Astrocyte of the cerebellum (primary cell): ENCODE measurements at regions not wholly inside any gene's neighbourhood (a gene's known extent, or its start where the extent isn't known, plus 50 kb on each side); places are given as distances from the start of the nearest gene placed in this dataset.

Experiments used
- DNase-seq: peaks from one replicate; pipeline ENCODE4 v3.0.0-alpha.2; 2011; ENCODE audit warnings: low read depth
- H3K4me3 ChIP-seq: 2 replicates; pipeline ENCODE4 v1.5.1; 2011; ENCODE audit warnings: mild to moderate bottlenecking, low read depth, low read length, moderate library complexity
- CTCF ChIP-seq: IDR thresholded peaks from 2 replicates; pipeline ENCODE4 v1.5.1; 2012; ENCODE audit warnings: low read length, low read depth, moderate library complexity, mild to moderate bottlenecking; ENCODE audit errors: missing control alignments
- in situ Hi-C: cut with HindIII; loops from 2 replicates; pipeline ENCODE4 v1.10.0; 2017; ENCODE audit warnings: low sequenced_read_pairs

GRCh38 chr10:111956841-111957240 lies 226.7 kb downstream of the GPAM start:
- TF ChIP-seq CTCF, result no peak
- no peak overlapping the region for H3K4me3 ChIP-seq
- DNase-seq, result no peak
- in situ Hi-C loops, result no loop called here

- H3K4me3 ChIP-seq, result no peak overlapping the region
- DNase-seq, result no peak
- no peak for TF ChIP-seq CTCF
- in situ Hi-C loops, result no loop called here
Observed at GRCh38 chr10:111962951-111963350, 220.6 kb downstream of the GPAM start.

GRCh38 chr10:111967116-111967515 lies 216.4 kb downstream of the GPAM start:
- TF ChIP-seq CTCF, result no peak
- no peak overlapping the region for H3K4me3 ChIP-seq
- in situ Hi-C loops, result no loop called here
- DNase-seq, result no peak

GRCh38 chr10:111967547-111967946 lies 216.0 kb downstream of the GPAM start:
- DNase-seq, result no peak
- TF ChIP-seq CTCF, result no peak
- no peak overlapping the region for H3K4me3 ChIP-seq
- in situ Hi-C loops, result no loop called here

GRCh38 chr10:111968647-111969046 lies 214.9 kb downstream of the GPAM start:
- H3K4me3 ChIP-seq, result no peak overlapping the region
- TF ChIP-seq CTCF, result no peak
- DNase-seq, result no peak
- in situ Hi-C loops, result no loop called here

GRCh38 chr10:111970111-111970510 lies 213.5 kb downstream of the GPAM start:
- in situ Hi-C loops, result no loop called here
- DNase-seq, result no peak
- no peak for TF ChIP-seq CTCF
- no peak overlapping the region for H3K4me3 ChIP-seq

GRCh38 chr10:111972109-111972508 lies 211.5 kb downstream of the GPAM start:
- no peak for TF ChIP-seq CTCF
- no peak overlapping the region for H3K4me3 ChIP-seq
- no peak for DNase-seq
- in situ Hi-C loops, result no loop called here
